ENCODE measurements at regions not wholly inside any gene's neighbourhood (a gene's known extent, or its start where the extent isn't known, plus 50 kb on each side); places are given as distances from the start of the nearest gene placed in this dataset.

GRCh38 chr6:125363824-125364165 is 62.0 kb upstream of the HDDC2 start:
- Mint-ChIP-seq H3K4me1 (peaks cover 0 to 11% (median 5%) of the 10 kb centered on the region in 7 donors), H3K4me3 (no peak overlapping the region)
- ATAC-seq: no peak

GRCh38 chr6:125365230-125365629 is 63.5 kb upstream of the HDDC2 start:
- H3K27me3 Mint-ChIP-seq: peaks cover 48 to 66% (median 55%) of the 10 kb centered on the region in 5 donors
- H3K4me1 Mint-ChIP-seq: peaks cover 0 to 11% (median 5%) of the 10 kb centered on the region in 7 donors
- H3K27ac Mint-ChIP-seq: no peak overlapping the region
- Histone ChIP-seq H3K27ac (ENCODE audit: low read depth, low read length) (no peak overlapping the region), H3K4me3 (ENCODE audit: low read length) (no peak overlapping the region), H3K4me1 (ENCODE audit: control insufficient read depth in 2 of 2, insufficient read depth in 2 of 2, low read length in 2 of 2) (no peaks in the 10 kb centered on the region), H3K36me3 (ENCODE audit: control insufficient read depth in 2 of 3, insufficient read depth in 3 of 3, low read length in 3 of 3) (no peaks in the 10 kb centered on the region), H3K9me3 (ENCODE audit: control insufficient read depth in 2 of 3, low read length in 3 of 3) (no peaks in the 10 kb centered on the region), H3K27me3 (ENCODE audit: control insufficient read depth in 2 of 2, insufficient read depth in 2 of 2, low read length in 2 of 2) (peaks cover 0 to 13% of the 10 kb centered on the region in 2 donors)
- peaks cover 0 to 3% (median 0%) of the 10 kb centered on the region in 5 donors for H3K36me3 Mint-ChIP-seq
- ATAC-seq (no peak), DNase-seq (no peak)
- ChIA-PET POLR2A (no interaction called here), CTCF (no interaction called here)
- peaks cover 0 to 3% (median 0%) of the 10 kb centered on the region in 11 donors for H3K9me3 Mint-ChIP-seq
- intact Hi-C loops (cut with micrococcal nuclease): no loop called here
- no peak overlapping the region for H3K4me3 Mint-ChIP-seq

More at GRCh38 chr6:125363824-125364165, 62.0 kb upstream of the HDDC2 start:
- no peak overlapping the region for H3K4me3 ChIP-seq (ENCODE audit: low read length)
- H3K4me1 ChIP-seq (ENCODE audit: control insufficient read depth in 2 of 2, insufficient read depth in 2 of 2, low read length in 2 of 2): no peaks in the 10 kb centered on the region
- intact Hi-C loops (cut with micrococcal nuclease): no loop called here
- peaks cover 0 to 3% (median 0%) of the 10 kb centered on the region in 11 donors for H3K9me3 Mint-ChIP-seq
- H3K27ac Mint-ChIP-seq: no peak overlapping the region
- CTCF ChIA-PET: no interaction called here
- peaks cover 48 to 68% (median 49%) of the 10 kb centered on the region in 5 donors for H3K27me3 Mint-ChIP-seq
- H3K36me3 ChIP-seq (ENCODE audit: control insufficient read depth in 2 of 3, insufficient read depth in 3 of 3, low read length in 3 of 3): no peaks in the 10 kb centered on the region
- H3K27ac ChIP-seq (ENCODE audit: low read depth, low read length): no peak overlapping the region
- peaks cover 0 to 3% (median 0%) of the 10 kb centered on the region in 5 donors for H3K36me3 Mint-ChIP-seq
- peaks cover 0 to 13% of the 10 kb centered on the region in 2 donors for H3K27me3 ChIP-seq (ENCODE audit: control insufficient read depth in 2 of 2, insufficient read depth in 2 of 2, low read length in 2 of 2)
- H3K9me3 ChIP-seq (ENCODE audit: control insufficient read depth in 2 of 3, low read length in 3 of 3): no peaks in the 10 kb centered on the region
- DNase-seq: no peak
- POLR2A ChIA-PET: no interaction called here

- POLR2A ChIA-PET: no interaction called here
- H3K27ac Mint-ChIP-seq: no peak overlapping the region
- CTCF ChIA-PET: interaction anchor here (1.1 kb wide), 1 partner anchor 12 kb away, joined by 3 read pairs; no protein-coding TSS in a partner anchor
- Histone ChIP-seq H3K4me1 (ENCODE audit: control insufficient read depth in 2 of 2, insufficient read depth in 2 of 2, low read length in 2 of 2) (no peaks in the 10 kb centered on the region), H3K9me3 (ENCODE audit: control insufficient read depth in 2 of 3, low read length in 3 of 3) (no peaks in the 10 kb centered on the region), H3K4me3 (ENCODE audit: low read length) (no peak overlapping the region), H3K36me3 (ENCODE audit: control insufficient read depth in 2 of 3, insufficient read depth in 3 of 3, low read length in 3 of 3) (no peaks in the 10 kb centered on the region), H3K27ac (ENCODE audit: low read depth, low read length) (no peak overlapping the region), H3K27me3 (ENCODE audit: control insufficient read depth in 2 of 2, insufficient read depth in 2 of 2, low read length in 2 of 2) (peaks cover 0 to 13% of the 10 kb centered on the region in 2 donors)
- intact Hi-C loops (cut with micrococcal nuclease): no loop called here
- peaks cover 0 to 3% (median 0%) of the 10 kb centered on the region in 5 donors for H3K36me3 Mint-ChIP-seq
- H3K4me3 Mint-ChIP-seq: no peak overlapping the region
- H3K4me1 Mint-ChIP-seq: peaks cover 0 to 9% (median 5%) of the 10 kb centered on the region in 7 donors
- DNase-seq: no peak
- ATAC-seq: no peak
- peaks cover 36 to 59% (median 46%) of the 10 kb centered on the region in 5 donors for H3K27me3 Mint-ChIP-seq
- H3K9me3 Mint-ChIP-seq: peaks cover 0 to 3% (median 0%) of the 10 kb centered on the region in 11 donors
These were observed 65.4 kb upstream of the HDDC2 start for GRCh38 chr6:125367036-125367782.

DNA sequence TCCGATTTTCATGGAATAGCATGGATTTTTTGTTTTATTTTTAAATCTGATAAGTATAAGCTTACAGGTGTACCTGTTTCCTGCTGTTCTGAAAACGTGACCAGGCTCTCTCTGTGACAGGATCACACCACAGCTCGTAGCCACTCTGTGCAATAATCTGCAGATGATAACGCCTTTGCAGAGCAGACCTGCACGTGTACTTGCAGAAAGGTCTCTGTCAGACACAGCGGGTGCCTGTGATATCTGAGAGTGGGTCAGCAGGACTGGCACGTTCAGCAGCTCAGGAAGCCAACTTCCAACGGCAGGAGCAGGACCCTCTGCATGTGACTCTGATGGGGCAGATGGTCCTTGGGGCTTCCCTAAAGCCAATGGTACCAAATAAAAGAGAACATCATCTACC is 68.6 kb upstream of the HDDC2 start:
- Histone ChIP-seq H3K27me3 (ENCODE audit: control insufficient read depth in 2 of 2, insufficient read depth in 2 of 2, low read length in 2 of 2) (peaks cover 3 to 5% of the 10 kb centered on the region in 2 donors), H3K4me1 (ENCODE audit: control insufficient read depth in 2 of 2, insufficient read depth in 2 of 2, low read length in 2 of 2) (no peaks in the 10 kb centered on the region), H3K36me3 (ENCODE audit: control insufficient read depth in 2 of 3, insufficient read depth in 3 of 3, low read length in 3 of 3) (no peaks in the 10 kb centered on the region), H3K4me3 (ENCODE audit: low read length) (no peak overlapping the region), H3K9me3 (ENCODE audit: control insufficient read depth in 2 of 3, low read length in 3 of 3) (no peaks in the 10 kb centered on the region), H3K27ac (ENCODE audit: low read depth, low read length) (no peak overlapping the region)
- POLR2A ChIA-PET: interaction anchor here (1.0 kb wide), 1 partner anchor 349 kb away, joined by 4 read pairs; no protein-coding TSS in a partner anchor
- ATAC-seq: no peak
- no peaks in the 10 kb centered on the region for H3K36me3 Mint-ChIP-seq
- H3K4me1 Mint-ChIP-seq: peaks cover 0 to 1% (median 0%) of the 10 kb centered on the region in 7 donors
- intact Hi-C loops (cut with micrococcal nuclease): no loop called here
- no peak overlapping the region for H3K27ac Mint-ChIP-seq
- no peak for DNase-seq
- CTCF ChIA-PET: no interaction called here
- H3K9me3 Mint-ChIP-seq: peaks cover 0 to 3% (median 0%) of the 10 kb centered on the region in 11 donors
- peaks cover 30 to 48% (median 37%) of the 10 kb centered on the region in 5 donors for H3K27me3 Mint-ChIP-seq
- H3K4me3 Mint-ChIP-seq: no peak overlapping the region

GRCh38 chr6:125375013-125375412 is 73.2 kb upstream of the HDDC2 start:
- Mint-ChIP-seq H3K4me1 (peaks cover 0 to 2% (median 0%) of the 10 kb centered on the region in 7 donors), H3K9me3 (peaks cover 0 to 2% (median 0%) of the 10 kb centered on the region in 11 donors), H3K27me3 (peaks cover 25 to 48% (median 30%) of the 10 kb centered on the region in 5 donors), H3K36me3 (no peaks in the 10 kb centered on the region), H3K4me3 (no peak overlapping the region), H3K27ac (no peak overlapping the region)
- no peak for ATAC-seq
- ChIA-PET POLR2A (no interaction called here), CTCF (no interaction called here)
- Histone ChIP-seq H3K36me3 (ENCODE audit: control insufficient read depth in 2 of 3, insufficient read depth in 3 of 3, low read length in 3 of 3) (no peaks in the 10 kb centered on the region), H3K9me3 (ENCODE audit: control insufficient read depth in 2 of 3, low read length in 3 of 3) (no peaks in the 10 kb centered on the region), H3K27me3 (ENCODE audit: control insufficient read depth in 2 of 2, insufficient read depth in 2 of 2, low read length in 2 of 2) (peaks cover 0 to 5% of the 10 kb centered on the region in 2 donors), H3K4me1 (ENCODE audit: control insufficient read depth in 2 of 2, insufficient read depth in 2 of 2, low read length in 2 of 2) (no peaks in the 10 kb centered on the region), H3K27ac (ENCODE audit: low read depth, low read length) (no peak overlapping the region), H3K4me3 (ENCODE audit: low read length) (no peak overlapping the region)
- intact Hi-C loops (cut with micrococcal nuclease): no loop called here
- no peak for DNase-seq

DNA sequence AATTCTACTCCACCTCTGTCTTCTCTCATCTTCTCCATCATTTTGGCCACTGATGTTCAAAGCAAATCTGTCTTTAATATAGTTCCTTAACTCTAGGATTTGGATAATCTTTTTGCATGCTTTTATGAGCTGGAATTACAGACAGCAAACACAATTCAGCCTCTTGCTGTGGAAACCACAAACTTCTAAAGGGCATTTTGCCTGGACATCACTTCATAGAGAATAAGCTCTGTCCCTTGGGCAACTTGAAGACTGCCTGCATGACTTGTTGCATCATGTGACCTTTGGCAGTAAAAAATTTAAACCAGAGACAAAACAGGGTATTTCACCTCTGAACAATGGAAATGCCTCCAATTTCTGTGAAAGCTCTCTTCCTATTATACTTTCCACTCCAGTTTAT is 74.1 kb upstream of the HDDC2 start:
- ATAC-seq: no peak
- H3K27me3 Mint-ChIP-seq: peaks cover 25 to 46% (median 33%) of the 10 kb centered on the region in 5 donors
- H3K9me3 Mint-ChIP-seq: peaks cover 0 to 2% (median 0%) of the 10 kb centered on the region in 11 donors
- POLR2A ChIA-PET: no interaction called here
- Histone ChIP-seq H3K9me3 (ENCODE audit: control insufficient read depth in 2 of 3, low read length in 3 of 3) (no peaks in the 10 kb centered on the region), H3K27ac (ENCODE audit: low read depth, low read length) (no peak overlapping the region), H3K4me1 (ENCODE audit: control insufficient read depth in 2 of 2, insufficient read depth in 2 of 2, low read length in 2 of 2) (no peaks in the 10 kb centered on the region), H3K36me3 (ENCODE audit: control insufficient read depth in 2 of 3, insufficient read depth in 3 of 3, low read length in 3 of 3) (no peaks in the 10 kb centered on the region), H3K27me3 (ENCODE audit: control insufficient read depth in 2 of 2, insufficient read depth in 2 of 2, low read length in 2 of 2) (peaks cover 0 to 5% of the 10 kb centered on the region in 2 donors), H3K4me3 (ENCODE audit: low read length) (no peak overlapping the region)
- intact Hi-C loops (cut with micrococcal nuclease): no loop called here
- peaks cover 0 to 2% (median 0%) of the 10 kb centered on the region in 7 donors for H3K4me1 Mint-ChIP-seq
- H3K4me3 Mint-ChIP-seq: no peak overlapping the region
- no peak overlapping the region for H3K27ac Mint-ChIP-seq
- DNase-seq: no peak
- no peaks in the 10 kb centered on the region for H3K36me3 Mint-ChIP-seq
- CTCF ChIA-PET: no interaction called here

DNA sequence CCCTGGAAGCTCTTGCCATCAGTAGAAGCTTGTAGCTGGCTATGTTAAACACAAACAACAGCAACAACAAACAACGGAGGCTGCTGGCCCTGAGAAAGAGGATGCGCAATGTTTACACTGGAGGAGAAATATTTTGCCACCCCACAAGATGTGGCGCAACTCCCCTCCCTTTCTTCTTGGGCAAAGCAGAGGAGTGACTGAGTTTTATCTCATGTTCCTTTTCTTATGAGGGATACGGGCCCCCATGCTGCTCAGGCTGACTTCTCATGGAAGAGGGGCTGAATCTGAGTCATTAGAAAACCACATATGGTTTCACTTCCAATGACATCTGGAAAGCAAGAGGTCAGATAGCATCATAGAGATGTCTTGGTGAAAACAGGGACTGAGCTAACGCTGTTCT is 75.9 kb upstream of the HDDC2 start:
- Mint-ChIP-seq H3K27me3 (peaks cover 30 to 50% (median 36%) of the 10 kb centered on the region in 5 donors), H3K9me3 (peaks cover 0 to 2% (median 0%) of the 10 kb centered on the region in 11 donors), H3K36me3 (no peaks in the 10 kb centered on the region), H3K4me3 (no peak overlapping the region), H3K4me1 (peaks cover 0 to 2% (median 0%) of the 10 kb centered on the region in 7 donors), H3K27ac (no peak overlapping the region)
- Histone ChIP-seq H3K27ac (ENCODE audit: low read depth, low read length) (no peak overlapping the region), H3K9me3 (ENCODE audit: control insufficient read depth in 2 of 3, low read length in 3 of 3) (no peaks in the 10 kb centered on the region), H3K4me3 (ENCODE audit: low read length) (no peak overlapping the region), H3K36me3 (ENCODE audit: control insufficient read depth in 2 of 3, insufficient read depth in 3 of 3, low read length in 3 of 3) (no peaks in the 10 kb centered on the region), H3K27me3 (ENCODE audit: control insufficient read depth in 2 of 2, insufficient read depth in 2 of 2, low read length in 2 of 2) (peaks cover 0 to 5% of the 10 kb centered on the region in 2 donors), H3K4me1 (ENCODE audit: control insufficient read depth in 2 of 2, insufficient read depth in 2 of 2, low read length in 2 of 2) (no peaks in the 10 kb centered on the region)
- ChIA-PET CTCF (no interaction called here), POLR2A (no interaction called here)
- intact Hi-C loops (cut with micrococcal nuclease): no loop called here
- ATAC-seq: no peak
- no peak for DNase-seq
